Body of pancreas (tissue), 4 donors: ENCODE measurements at regions not wholly inside any gene's neighbourhood (a gene's known extent, or its start where the extent isn't known, plus 50 kb on each side); places are given as distances from the start of the nearest gene placed in this dataset.

ENCODE experiments used
- CTCF ChIP-seq, 7 experiments: fragments of 450-650 bp in 4 of 7; fragments of 200-600 bp in 3 of 7; sonication (generic) in 3 of 7; IDR thresholded peaks; one replicate each; pipeline ENCODE4 v1.5.1; 2016 to 2019; ENCODE audit warnings: antibody characterized with exemption in 7 of 7
- POLR2A ChIP-seq, 3 donors: fragments of 450-650 bp; IDR thresholded peaks; one replicate each; pipeline ENCODE4 v1.6.1; 2016; ENCODE audit warnings: antibody characterized with exemption in 3 of 3, mild to moderate bottlenecking in 2 of 3

GRCh38 chr1:163596541-163597258, 274.9 kb downstream of the NUF2 start:
- TF ChIP-seq CTCF (IDR thresholded peaks at IDR 0.05) = no peak
- no peak for TF ChIP-seq POLR2A (IDR thresholded peaks at IDR 0.05)
